Heart left ventricle (tissue), 16 donors: ENCODE measurements at regions not wholly inside any gene's neighbourhood (a gene's known extent, or its start where the extent isn't known, plus 50 kb on each side); places are given as distances from the start of the nearest gene placed in this dataset.

Experiments used
- ATAC-seq, 4 donors: fragments of 200-7000 bp; cut with Tn5 transposase; one replicate each; pipeline ENCODE4 v1.9.1; 2020 to 2022; ENCODE audit warnings: moderate library complexity in 4 of 4, mild to moderate bottlenecking in 3 of 4, moderate number of reproducible peaks in 1 of 4
- DNase-seq, 5 donors: peaks; one replicate each; pipeline ENCODE4 v3.0.0-alpha.2; 2020
- H3K27ac ChIP-seq, 12 donors: fragments of 200-600 bp; sonication (generic) in 4 of 12; one replicate each; pipeline versions ENCODE4 v1.5.0 to v1.8.0; 2016 to 2022; ENCODE audit warnings: mild to moderate bottlenecking in 2 of 12
- H3K27me3 ChIP-seq, 9 donors: fragments of 200-600 bp; sonication (generic) in 2 of 9; one replicate each; pipeline versions ENCODE4 v1.5.1 to v1.8.0; 2016 to 2022; ENCODE audit warnings: mild to moderate bottlenecking in 3 of 9
- H3K36me3 ChIP-seq, 9 donors: fragments of 200-600 bp; sonication (generic) in 2 of 9; one replicate each; pipeline versions ENCODE4 v1.5.0 to v1.8.0; 2018 to 2022; ENCODE audit warnings: mild to moderate bottlenecking in 2 of 9
- H3K4me1 ChIP-seq, 12 donors: fragments of 200-600 bp; sonication (generic) in 4 of 12; one replicate each; pipeline versions ENCODE4 v1.5.0 to v1.8.0; 2016 to 2022; ENCODE audit warnings: mild to moderate bottlenecking in 3 of 12
- H3K4me3 ChIP-seq, 12 donors: fragments of 200-600 bp; sonication (generic) in 4 of 12; one replicate each; pipeline versions ENCODE4 v1.5.0 to v1.8.0; 2017 to 2022; ENCODE audit warnings: mild to moderate bottlenecking in 9 of 12, moderate library complexity in 4 of 12
- H3K9me3 ChIP-seq, 12 donors: fragments of 200-600 bp; sonication (generic) in 4 of 12; one replicate each; pipeline versions ENCODE4 v1.5.0 to v1.8.0; 2016 to 2022; ENCODE audit warnings: mild to moderate bottlenecking in 1 of 12
- CTCF ChIP-seq, 12 donors: fragments of 200-600 bp; sonication (generic) in 4 of 12; IDR thresholded peaks; one replicate each; pipeline versions ENCODE4 v1.5.0 to v1.8.0; 2018 to 2022; ENCODE audit warnings: antibody characterized with exemption in 12 of 12, mild to moderate bottlenecking in 5 of 12
- POLR2A ChIP-seq, 2 donors: fragments of 450-650 bp; IDR thresholded peaks; one replicate each; pipeline ENCODE4 v1.6.1; 2017; ENCODE audit warnings: antibody characterized with exemption in 2 of 2, mild to moderate bottlenecking in 2 of 2, moderate library complexity in 2 of 2
- WGBS, 4 donors: extraction: QIAGEN DNeasy Blood & Tissue Kit in 2 of 4; methylation state at CpG; one replicate each; pipeline versions ENCODE4 v1.1.5 to v1.1.7; 2013 to 2018; 5-methylcytosine and 5-hydroxymethylcytosine counted together
- intact Hi-C, 10 donors: fragments of 100-400 bp; cut with DNase I; formaldehyde crosslinking; loops; one replicate each; pipeline versions ENCODE4 v1.11.1 to v1.14.2; 2022
- donor health status: ischemic (EF 13 %, LVEDD 7.1; RV severe dilation, severe dysfunction).
- donor health status: healthy with polysubstance abuse.
- donor health status: DM: no; HTN: yes; CAD: no.
- donor health status: DM: no; HTN: no; CAD: no.
- donor health status: ischemic (EF 25% LVEDD 6.9; RV normal size, moderate dysfunction).
- donor health status: ischemic (EF 25% LVEDD 5.7; RV mildly dilated, moderate dysfunction).
- donor health status: healthy.
- donor health status: DM: yes; HTN: yes; CAD: no.
- donor health status: ischemic (EF 35%, LVEDD 5.7; RV mildly dilated, moderate dysfunction).
- donor health status: nonischemic (EF 11% LVEDD 7.7; RV severe dilation, severe dysfunction).
- donor health status: DM: yes; HTN: yes; CAD: no.
- donor health status: PGD.
- donor health status: ischemic (EF 29% LVEDD 5.4; RV normal size, mild dysfunction).
- donor health status: nonischemic (EF 23%, LVEDD 6.1; RV moderate dilation, normal function).

DNA sequence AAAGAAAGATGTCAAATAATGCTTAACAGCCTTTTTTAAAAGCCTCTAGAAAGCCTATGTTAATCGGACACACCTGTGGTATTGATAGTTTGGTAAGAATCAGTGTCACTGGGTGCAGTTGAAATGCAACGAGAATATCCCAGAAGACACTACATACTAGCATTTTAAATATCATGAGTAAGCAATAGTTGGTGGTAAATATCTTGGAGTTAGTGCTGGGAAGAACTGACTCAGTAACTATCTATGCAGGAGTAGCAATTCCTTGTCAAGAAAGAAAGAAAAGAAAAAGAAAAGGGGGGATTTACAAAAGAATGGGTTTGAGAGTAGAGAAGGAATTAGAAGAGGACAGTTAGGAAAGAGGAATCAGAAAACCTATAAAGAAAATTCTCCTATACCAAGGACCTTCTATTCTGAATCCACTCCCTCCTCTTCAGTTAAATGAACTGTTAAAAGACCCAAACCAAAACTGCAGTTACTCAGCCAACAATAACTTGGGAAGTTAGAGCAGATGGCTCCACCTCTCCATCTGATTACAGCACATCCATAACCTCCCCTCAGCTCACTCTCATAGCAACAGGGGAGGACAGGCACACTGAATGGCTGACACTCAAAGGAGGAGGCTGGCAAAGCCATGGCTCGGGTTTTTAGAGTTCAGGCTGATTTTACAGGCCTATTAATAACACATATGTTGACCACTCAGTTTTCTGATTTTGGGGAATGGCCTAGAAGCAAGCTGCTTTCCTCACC is 207.6 kb upstream of the MDFIC2 start:
- no peaks in the 10 kb centered on the region for H3K9me3 ChIP-seq
- intact Hi-C loops, result no loop called here
- H3K4me1 ChIP-seq, result peaks cover 0 to 5% (median 0%) of the 10 kb centered on the region in 12 donors
- TF ChIP-seq CTCF (IDR thresholded peaks at IDR 0.05) (no peak), POLR2A (IDR thresholded peaks at IDR 0.05) (no peak)
- no peaks in the 10 kb centered on the region for H3K36me3 ChIP-seq
- no peak overlapping the region for H3K27ac ChIP-seq
- no peak for ATAC-seq
- no peak for DNase-seq
- 71 to 84% (median 75%) methylated on average over 3 of the region's 3 CpGs for WGBS, 4 donors
- no peak overlapping the region for H3K4me3 ChIP-seq
- peaks cover 0 to 5% (median 0%) of the 10 kb centered on the region in 9 donors for H3K27me3 ChIP-seq

- Histone ChIP-seq H3K9me3 (no peaks in the 10 kb centered on the region), H3K4me3 (no peak overlapping the region), H3K36me3 (no peaks in the 10 kb centered on the region), H3K27ac (no peak overlapping the region), H3K27me3 (peaks cover 0 to 5% (median 0%) of the 10 kb centered on the region in 9 donors), H3K4me1 (peaks cover 0 to 5% (median 0%) of the 10 kb centered on the region in 12 donors)
- TF ChIP-seq CTCF (IDR thresholded peaks at IDR 0.05), result no peak
- intact Hi-C loops, result no loop called here
- 63 to 78% (median 70%) methylated on average over 4 of the region's 4 CpGs for WGBS, 4 donors
- ATAC-seq (no peak), DNase-seq (no peak)
These were observed 206.6 kb upstream of the MDFIC2 start for GRCh38 chr3:70519026-70519425.

- peaks cover 0 to 5% (median 0%) of the 10 kb centered on the region in 12 donors for H3K4me1 ChIP-seq
- 45 to 62% (median 54%) methylated on average over 5 of the region's 5 CpGs for WGBS, 4 donors
- no peak for TF ChIP-seq CTCF (IDR thresholded peaks at IDR 0.05)
- TF ChIP-seq POLR2A (IDR thresholded peaks at IDR 0.05), result no peak
- H3K36me3 ChIP-seq, result no peaks in the 10 kb centered on the region
- ATAC-seq, result no peak
- intact Hi-C loops, result no loop called here
- no peak for DNase-seq
- H3K27me3 ChIP-seq, result peaks cover 0 to 5% (median 0%) of the 10 kb centered on the region in 9 donors
- H3K27ac ChIP-seq, result no peak overlapping the region
- no peak overlapping the region for H3K4me3 ChIP-seq
- H3K9me3 ChIP-seq, result no peaks in the 10 kb centered on the region
These were observed 205.9 kb upstream of the MDFIC2 start for GRCh38 chr3:70518356-70518755.

DNA sequence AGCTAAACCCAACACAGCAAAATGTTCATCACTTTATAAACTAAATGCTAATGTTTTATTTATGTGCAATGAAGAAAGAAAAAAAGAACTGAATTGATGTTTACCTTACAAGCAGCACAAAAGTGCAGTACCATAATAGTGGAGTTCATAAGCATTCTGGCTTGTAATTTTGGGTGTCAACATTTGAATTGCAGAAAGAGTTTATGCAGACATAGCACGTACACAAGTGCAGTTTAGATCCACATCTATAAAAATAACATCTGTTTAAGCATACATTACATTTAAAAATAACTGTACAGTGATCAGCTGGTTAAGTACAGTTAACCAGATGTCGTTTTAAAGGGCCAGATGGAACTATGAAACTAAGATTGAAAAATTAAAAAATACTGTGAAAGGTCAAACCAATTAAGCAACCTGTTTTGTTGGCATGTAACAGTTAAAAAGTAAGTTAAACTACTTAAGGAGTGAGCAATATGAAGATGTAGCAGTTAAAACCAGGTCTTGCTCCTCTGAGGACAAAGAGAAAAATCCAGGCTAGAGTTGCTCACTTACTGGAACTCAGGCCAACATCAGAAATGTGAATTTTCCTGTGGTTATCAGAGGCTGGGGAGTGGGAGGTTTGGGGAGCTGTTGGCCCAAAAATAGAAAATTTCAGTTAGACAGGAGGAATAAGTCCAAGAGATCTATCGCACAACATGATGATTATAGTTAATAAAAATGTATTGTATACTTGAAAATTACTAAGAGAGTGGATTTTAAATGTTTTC is 204.9 kb upstream of the MDFIC2 start:
- Histone ChIP-seq H3K36me3 (no peaks in the 10 kb centered on the region), H3K27ac (no peak overlapping the region), H3K9me3 (no peaks in the 10 kb centered on the region), H3K4me1 (peaks cover 0 to 5% (median 0%) of the 10 kb centered on the region in 12 donors), H3K27me3 (peaks cover 0 to 5% (median 0%) of the 10 kb centered on the region in 9 donors), H3K4me3 (no peak overlapping the region)
- TF ChIP-seq CTCF (IDR thresholded peaks at IDR 0.05) (no peak), POLR2A (IDR thresholded peaks at IDR 0.05) (no peak)
- intact Hi-C loops, result no loop called here
- 58 to 67% (median 60%) methylated on average over 3 of the region's 3 CpGs for WGBS, 4 donors
- DNase-seq, result no peak
- no peak for ATAC-seq
